Activated T-helper 1 cell treated with Interleukin-2 at 50 U/mL for 16 hours (primary cell): ENCODE measurements at regions not wholly inside any gene's neighbourhood (a gene's known extent, or its start where the extent isn't known, plus 50 kb on each side); places are given as distances from the start of the nearest gene placed in this dataset.

Source experiments
- DNase-seq: peaks from one replicate; pipeline ENCODE4 v3.0.0-alpha.2; 2020; ENCODE audit warnings: low read depth

GRCh38 chr20:52864916-52865605, 107.1 kb upstream of the TSHZ2 start:
- DNase-seq: no peak

DNA sequence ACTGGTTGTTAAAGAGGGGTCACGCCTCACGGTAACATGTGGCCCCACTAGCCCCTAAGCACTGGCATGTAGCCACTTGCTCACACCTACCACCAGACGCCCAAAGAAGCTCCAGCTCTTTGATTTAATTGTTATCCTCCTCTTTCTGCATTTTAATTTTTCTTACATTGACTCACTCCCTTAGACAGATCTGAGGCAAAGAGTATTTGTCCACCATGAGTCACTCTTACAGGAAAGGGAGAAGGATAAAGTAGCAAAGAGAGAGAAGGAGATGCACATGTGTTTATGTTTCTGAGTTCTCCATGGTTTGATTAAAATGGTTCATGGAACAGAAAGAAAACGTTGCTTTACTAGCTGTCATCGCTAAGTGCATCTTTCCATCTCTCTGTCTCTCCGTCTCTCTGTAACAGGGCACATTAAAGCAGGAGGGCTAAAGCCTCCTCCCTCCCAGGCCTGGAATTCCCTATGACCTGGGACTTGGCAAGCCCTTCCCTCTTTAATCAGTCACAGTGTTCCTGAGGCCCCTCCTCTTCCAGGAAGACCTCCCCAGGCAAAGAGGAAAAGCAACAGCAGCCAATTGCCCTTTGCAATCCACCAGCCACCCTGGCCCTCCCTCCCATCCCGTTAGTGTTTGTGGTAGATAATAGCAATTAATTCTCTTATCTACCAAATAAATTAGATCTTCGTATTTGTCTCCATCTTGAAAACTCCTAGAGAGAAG, 112.8 kb upstream of the TSHZ2 start:
- no peak for DNase-seq

DNA sequence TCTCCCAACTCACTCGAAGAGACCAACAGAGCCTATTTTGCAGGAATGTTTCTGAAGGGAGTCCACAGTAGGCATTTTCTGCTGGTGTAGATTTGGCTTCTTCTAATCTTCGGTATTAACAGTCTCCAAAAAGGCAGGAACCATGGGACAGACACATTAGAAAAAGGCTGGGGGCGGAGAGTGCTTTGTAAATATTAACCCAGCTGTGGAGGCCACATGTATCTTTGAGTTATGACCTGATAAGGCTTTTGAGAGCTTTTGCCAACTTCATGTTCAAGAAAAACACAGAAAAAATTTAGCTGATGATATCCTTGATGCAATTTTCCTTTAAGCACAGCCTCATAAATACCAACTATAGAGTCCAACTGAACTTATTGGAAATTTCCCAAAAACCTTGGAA, 119.4 kb upstream of the TSHZ2 start:
- DNase-seq: no peak

DNA sequence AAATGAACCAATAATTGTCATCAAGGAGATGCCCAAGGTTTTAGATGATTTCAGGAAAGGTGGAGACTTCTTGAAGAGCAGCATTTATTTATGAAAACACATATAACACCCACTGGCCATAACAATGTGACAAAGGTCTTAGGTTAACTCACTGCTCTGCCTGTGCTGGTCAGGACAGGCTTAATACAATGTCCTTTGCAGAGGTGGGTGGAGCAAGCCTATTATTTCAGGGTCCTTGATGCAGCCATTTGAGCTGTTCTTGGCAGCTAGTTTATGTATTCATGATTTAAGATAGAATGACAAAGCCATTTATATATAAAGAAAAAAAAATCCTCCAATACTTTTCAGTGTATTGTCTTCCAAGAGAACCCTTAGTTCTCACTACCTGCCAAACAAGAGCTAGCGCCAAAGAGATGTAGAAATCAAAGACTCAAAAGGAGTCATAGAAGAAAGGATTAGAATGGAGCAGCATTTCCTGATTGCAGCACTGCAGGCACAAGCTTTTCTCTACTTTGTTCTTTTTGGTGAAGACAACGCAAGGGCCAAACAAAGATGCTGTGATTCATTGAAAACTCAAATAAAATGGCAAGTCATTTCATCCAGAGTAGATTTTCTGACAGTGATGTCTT, 124.3 kb upstream of the TSHZ2 start:
- no peak for DNase-seq

- no peak for DNase-seq
Observed at GRCh38 chr20:52847029-52847660, 125.0 kb upstream of the TSHZ2 start.

DNA sequence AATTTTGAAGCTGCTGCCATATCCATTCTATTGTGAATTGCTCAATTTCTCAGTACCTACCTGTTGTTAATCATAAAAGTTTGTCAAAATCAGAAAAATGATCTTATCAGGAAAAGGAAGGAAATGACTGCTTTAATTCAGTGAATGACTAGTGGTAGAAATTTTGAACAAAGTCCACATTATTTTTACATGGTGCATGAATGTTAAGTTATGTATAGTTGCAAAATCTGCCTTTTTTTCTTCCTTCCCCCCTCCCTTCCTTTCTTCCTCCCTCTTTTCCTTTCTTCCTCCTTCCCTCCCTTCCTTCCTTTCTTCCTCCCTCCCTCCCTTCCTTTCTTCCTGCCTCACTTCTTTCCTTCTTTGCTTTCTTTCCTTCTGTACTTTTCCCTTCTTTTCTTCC, 127.1 kb upstream of the TSHZ2 start:
- DNase-seq: no peak

DNA sequence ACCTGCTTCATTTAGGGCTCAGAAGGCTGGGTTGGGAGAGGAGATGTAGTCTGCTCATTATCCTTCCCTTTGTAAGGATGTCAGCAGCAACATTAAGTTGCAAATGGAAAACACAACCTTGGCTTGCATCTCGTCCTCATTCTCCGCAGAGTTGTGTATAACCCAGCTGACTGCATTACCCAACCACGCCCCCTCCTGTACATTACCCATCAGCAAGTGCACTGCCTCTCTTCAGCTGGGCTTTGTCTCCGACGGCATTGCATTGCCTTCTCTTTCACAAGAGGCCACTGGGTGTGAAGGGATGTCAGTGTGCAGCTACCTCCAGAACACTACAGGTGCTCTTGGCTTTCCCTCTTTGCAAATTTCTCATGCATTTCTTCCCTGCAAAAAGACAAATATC, 128.7 kb upstream of the TSHZ2 start:
- no peak for DNase-seq

- no peak for DNase-seq
Observed at GRCh38 chr20:52841003-52841402, 131.2 kb upstream of the TSHZ2 start.

- DNase-seq: no peak
Observed at GRCh38 chr20:52840041-52840440, 132.1 kb upstream of the TSHZ2 start.

GRCh38 chr20:52838510-52839241, 133.5 kb upstream of the TSHZ2 start:
- DNase-seq: no peak

DNA sequence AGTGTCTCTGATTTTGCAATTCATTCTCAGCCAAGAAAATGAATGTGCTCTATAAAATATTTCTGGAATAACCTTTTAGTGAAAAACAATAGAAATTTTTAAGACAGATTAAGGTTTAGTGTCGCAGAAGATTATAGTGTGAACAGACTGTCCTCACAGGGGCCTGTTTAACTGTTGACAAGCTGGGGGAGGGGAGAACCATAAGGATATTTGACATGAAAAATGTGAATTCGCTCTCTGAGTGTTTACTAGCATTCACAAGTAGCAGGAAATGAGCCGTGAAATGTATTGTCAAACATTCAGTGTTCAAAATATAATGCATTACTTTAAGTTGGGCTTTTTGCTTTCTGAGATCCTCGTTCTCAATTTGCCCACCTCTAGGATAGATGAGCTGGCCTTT, 134.8 kb upstream of the TSHZ2 start:
- no peak for DNase-seq

DNA sequence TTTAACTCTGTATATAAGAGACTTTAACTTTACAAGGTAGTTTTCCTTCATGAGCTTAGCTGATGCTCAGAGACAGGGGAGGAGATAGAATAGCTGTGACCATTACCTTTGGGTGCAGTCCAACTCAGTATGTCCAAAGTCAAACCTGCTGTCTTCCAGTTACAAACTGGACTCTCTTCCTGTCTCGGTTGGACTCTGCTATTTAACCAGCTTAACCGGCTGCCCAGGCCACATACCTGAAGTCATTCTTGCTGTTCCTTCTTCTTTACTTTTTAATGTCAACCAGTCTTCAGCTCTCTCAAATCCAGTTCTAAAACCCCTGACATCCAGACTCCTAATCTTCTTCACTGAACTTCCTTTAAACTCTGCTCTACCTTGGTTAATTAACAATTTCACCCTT, 138.3 kb upstream of the TSHZ2 start:
- DNase-seq: no peak

DNA sequence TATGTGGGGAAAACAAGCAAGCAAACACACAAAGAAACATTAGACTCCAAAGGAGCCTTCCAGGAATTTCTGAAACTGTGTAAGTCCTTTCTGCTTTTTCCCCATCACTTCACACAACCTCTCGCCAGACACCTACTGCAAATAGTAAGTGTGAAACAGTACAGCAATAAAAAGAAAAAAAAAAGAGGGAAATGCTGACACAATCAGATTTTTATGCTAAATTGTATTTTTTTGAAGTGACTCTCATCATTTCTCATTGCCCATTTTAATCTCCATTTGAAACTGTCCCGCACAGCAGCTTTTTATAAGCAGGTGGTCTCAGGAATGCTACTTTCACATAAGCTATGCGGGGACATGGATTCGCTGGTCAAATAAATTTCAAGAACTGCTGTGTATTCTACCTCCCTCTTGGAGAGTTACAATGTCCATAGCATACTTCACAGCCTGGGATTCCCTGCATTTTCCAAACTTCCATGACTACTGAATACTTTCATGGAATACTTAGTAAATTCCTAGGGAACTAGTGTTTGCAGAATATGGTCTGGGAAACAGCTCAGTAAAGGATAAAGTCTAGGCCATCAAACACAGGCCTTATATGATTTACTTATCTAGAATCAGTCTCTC, 139.9 kb upstream of the TSHZ2 start:
- DNase-seq: no peak

GRCh38 chr20:52830598-52830997, 141.6 kb upstream of the TSHZ2 start:
- no peak for DNase-seq

DNA sequence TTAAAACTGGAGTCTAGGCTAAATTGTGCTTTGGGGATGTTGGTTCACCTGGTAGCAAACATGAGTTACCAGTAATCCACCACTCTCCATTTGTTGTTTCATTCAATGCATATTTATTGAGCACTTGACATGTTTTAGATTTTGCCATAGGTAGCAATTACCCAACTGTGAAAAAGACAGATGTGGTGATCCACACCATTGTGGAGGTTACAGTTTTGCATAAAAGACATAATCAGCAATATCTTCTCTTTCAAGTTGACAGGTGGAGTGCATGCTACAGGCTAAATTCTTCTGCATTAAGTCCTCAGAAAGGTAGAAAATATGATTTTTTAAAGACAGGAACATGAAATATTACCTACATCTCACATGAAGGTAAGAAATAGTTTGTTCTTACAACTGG, 143.0 kb upstream of the TSHZ2 start:
- no peak for DNase-seq

GRCh38 chr20:52828199-52828598, 144.0 kb upstream of the TSHZ2 start:
- no peak for DNase-seq

GRCh38 chr20:52826722-52827121, 145.4 kb upstream of the TSHZ2 start:
- DNase-seq: no peak

- no peak for DNase-seq
Observed at GRCh38 chr20:52826321-52826720, 145.8 kb upstream of the TSHZ2 start.

DNA sequence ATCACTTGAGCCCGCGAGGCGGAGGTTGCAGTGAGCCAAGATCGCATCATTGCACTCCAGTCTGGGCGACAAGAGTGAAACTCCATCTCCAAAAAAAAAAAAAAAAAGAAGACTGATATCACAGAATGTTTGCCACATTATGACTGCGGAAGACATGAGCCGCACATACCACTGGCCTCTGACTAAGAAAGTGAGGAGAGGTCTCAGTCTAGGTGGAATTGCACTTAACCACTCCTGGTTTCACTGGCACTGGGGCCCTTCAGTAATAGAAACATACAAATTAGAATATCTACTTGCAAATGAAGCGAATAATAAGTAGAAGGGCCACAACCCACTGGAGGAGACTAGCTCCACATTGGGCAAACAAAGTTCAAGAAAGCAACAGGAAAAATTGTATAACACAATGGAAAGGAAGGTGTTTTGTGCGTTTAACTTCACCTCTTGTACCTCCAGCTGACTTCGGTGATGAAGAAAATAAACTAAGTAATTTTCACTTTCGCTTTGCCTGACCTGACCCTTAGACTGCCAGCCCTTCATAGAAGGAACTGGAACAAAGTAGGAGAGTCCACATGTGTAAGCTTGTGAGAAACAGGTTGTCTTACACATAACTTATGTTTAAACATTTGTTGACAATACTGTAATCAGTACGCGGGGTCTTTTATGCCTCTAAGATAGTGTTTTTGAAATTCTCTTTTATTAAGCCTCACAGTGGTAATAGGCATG, 147.5 kb upstream of the TSHZ2 start:
- DNase-seq: no peak

GRCh38 chr20:52823303-52823702, 148.9 kb upstream of the TSHZ2 start:
- no peak for DNase-seq

- DNase-seq: no peak
Observed at GRCh38 chr20:52820641-52821292, 151.4 kb upstream of the TSHZ2 start.
